ENCODE measurements at regions not wholly inside any gene's neighbourhood (a gene's known extent, or its start where the extent isn't known, plus 50 kb on each side); places are given as distances from the start of the nearest gene placed in this dataset.
"Not testable (repeated sequence)": the region's sequence is repeated elsewhere in the genome, so short reads cannot be mapped to it uniquely, and the experiment has no call there.

GRCh38 chr16:85276258-85276657, 164.0 kb upstream of the CIBAR2 start:
- no peak for DNase-seq (ENCODE audit: low spot score)

GRCh38 chr16:85276721-85277120, 164.4 kb upstream of the CIBAR2 start:
- DNase-seq (ENCODE audit: low spot score) = no peak

DNA sequence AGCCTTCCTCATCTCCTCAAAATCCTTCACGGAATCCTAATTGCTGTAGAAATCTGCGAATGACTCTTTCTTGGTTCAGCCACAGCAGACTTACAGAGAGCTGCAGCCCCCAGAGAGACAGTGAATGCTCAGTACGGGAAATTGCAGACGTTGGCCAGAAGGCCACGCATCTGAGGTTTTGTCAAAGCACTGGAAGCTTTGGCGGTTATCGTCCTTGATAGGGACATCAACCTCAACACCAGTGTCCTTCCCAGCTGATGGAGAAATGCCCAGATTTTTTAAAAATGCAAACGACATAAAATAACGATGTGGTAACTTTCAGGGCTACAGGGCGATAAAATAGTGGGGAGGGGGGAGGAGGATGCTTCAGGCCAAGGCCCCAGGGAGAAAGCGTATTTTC, 166.6 kb upstream of the CIBAR2 start:
- DNase-seq (ENCODE audit: low spot score) = no peak

- DNase-seq (ENCODE audit: low spot score) = no peak
These were observed 167.1 kb upstream of the CIBAR2 start for GRCh38 chr16:85279402-85279801.

DNA sequence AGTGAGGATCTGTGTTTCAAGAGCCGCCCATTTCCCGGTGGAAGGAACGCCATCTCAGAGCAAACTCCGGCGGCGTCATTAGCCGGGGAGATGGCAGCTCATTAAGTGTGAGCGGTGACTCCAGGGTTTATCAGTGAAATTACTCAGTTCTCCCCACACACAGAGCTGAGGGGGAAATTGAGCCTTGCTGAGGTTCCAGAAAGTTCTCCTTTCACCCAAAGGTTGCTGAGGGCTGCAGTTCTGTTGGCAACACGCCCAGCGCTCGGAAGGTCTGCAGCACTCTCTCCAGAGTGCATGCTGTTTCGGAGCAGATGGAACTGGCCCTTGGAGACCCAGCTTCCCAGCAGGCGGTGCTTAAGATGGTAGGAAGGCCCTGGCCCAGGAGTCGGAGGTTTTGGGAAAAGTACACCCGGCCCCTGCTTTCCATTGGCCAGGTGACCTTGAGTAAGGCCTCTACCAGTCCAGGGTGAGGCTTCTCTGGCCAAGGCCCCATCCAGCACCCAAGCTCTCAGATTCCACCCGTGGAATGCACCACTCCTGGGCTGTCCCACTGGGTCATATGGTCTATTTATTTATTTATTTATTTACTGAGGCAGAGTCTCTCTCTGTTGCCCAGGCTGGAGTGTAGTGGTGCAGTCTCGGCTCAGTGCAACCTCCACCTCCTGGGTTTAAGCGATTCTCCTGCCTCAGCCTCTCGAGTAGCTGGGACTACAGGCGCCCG, 167.7 kb upstream of the CIBAR2 start:
- DNase-seq (ENCODE audit: low spot score) = no peak

DNA sequence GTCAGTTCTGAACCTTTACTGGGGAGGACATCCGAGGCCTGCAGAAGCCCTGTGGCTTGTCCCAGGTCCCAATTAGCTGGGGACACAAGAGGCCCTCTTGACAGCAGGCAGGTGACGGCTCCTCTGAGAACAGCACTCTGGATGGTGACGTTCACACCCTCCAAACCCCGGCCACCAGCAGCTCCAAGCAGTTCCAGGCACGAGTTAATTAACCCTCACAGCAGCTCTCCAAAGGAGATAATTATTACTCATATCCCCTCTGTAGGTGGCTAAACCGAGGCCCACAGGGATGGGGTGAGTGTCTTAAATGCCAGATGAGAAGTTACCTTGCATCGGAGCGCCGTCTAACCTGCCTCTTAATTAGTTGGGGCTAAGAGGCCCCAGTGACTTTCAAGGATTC, 168.9 kb upstream of the CIBAR2 start:
- DNase-seq (ENCODE audit: low spot score) = no peak

GRCh38 chr16:85282842-85283241, 170.6 kb upstream of the CIBAR2 start:
- no peak for DNase-seq (ENCODE audit: low spot score)

- DNase-seq (ENCODE audit: low spot score) = no peak
These were observed 171.2 kb upstream of the CIBAR2 start for GRCh38 chr16:85283305-85284050.

- no peak for DNase-seq (ENCODE audit: low spot score)
These were observed 172.0 kb upstream of the CIBAR2 start for GRCh38 chr16:85284141-85284817.

GRCh38 chr16:85285681-85286065, 173.4 kb upstream of the CIBAR2 start:
- DNase-seq (ENCODE audit: low spot score) = no peak

DNA sequence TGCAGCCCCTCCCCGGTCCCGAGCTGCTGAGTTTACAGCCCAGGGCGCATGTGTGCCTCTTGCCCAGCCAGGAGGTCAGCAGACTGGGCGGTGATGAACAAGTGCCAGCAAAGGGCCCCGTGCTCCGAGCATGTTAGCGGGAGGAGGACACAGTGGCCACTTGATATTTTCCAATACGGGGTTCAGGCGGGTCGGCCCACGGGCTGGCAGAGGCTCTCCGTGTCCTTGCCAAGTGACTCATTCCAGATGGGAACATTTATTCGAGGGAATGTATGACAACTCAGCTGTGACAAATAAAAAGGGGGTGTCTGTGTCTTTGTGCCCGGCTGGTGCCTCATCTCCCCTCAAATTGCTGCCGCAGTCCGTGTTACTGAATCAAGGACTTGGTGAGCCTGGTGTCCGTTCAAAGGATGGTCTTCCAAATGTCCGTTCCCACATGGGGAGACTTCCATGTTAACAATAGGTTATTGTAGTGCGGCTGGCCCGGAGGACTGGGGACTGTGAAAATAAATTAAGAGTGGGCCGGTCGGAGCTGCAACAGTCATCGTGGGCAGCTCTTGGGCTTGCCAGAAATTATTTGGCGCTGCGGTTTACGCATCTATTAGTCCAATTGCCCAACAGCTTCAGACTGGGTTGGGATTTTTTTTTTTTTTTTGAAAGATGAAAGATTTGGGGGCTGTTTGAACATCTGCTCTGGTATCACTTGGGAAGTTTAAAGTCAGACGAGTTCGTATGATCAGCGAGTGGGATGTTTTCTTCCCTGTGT, 174.0 kb upstream of the CIBAR2 start:
- DNase-seq (ENCODE audit: low spot score) = peak; percentile 87

GRCh38 chr16:85286951-85287814, 174.9 kb upstream of the CIBAR2 start:
- DNase-seq (ENCODE audit: low spot score) = peak; percentile 64

- DNase-seq (ENCODE audit: low spot score) = not testable (repeated sequence)
These were observed 175.5 kb upstream of the CIBAR2 start for GRCh38 chr16:85287815-85288109.

DNA sequence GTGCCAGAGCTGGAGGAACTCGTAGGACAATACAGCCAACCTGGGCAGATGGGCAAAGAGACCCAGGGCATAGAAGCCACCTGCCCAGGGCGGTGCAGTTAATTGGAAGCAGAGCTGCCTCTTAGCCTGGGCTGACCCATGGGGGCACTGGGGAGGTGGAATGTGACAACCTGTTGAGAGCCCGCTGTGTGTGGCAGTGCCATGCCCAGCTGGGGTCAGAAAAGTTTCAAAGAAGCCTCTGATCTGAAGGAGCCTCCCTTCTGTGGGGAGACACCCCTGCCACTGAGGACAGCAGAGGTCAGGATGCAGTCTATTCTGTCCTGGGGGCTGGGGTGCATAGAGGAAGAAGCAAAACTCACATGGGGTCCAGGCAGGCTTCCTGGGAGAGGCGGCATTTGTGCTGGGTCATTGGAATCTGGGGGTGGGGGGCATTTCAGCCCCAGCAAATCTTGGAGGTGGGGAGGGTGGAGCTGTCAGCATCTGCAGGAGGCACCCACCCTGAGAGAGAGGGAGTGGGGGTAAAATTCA, 176.1 kb upstream of the CIBAR2 start:
- DNase-seq (ENCODE audit: low spot score) = no peak

DNA sequence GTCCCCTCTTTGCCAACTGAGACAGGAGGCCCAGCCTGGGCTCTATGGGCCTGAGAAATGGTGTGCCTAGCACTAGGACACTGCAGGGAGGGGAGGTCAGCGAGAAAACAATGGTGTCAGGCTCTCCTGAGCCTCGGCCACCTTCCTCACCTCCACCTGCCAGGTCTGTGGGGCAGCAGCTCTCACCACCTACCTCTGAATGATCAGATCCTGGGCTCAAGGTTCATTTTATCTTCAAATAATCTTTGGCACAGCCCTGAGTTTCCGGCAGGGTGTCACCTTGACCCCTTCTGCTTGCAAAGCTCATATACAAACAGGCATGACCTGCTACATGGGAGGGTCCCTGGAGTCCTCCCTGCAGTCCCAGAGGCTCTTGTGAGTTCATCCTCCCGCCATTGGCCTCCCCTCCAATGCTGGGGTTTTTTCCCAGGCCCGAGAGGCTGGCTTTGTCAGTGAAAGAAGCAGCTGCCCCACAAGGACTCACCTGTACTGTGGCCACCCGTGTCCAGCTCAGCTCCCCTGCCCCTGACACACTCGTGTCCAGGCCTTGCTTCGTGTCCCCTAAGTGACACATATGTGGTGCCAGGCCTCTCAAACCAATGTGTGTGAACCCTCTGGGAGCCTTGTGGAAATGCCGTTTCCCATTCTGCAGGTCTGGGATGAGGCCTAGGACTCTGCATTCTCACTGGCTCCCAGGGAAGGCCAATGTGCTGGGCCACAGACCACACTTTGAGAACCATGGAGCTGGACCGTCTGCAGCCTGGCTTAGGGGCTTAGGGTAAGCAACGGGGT, 176.8 kb upstream of the CIBAR2 start:
- no peak for DNase-seq (ENCODE audit: low spot score)

DNA sequence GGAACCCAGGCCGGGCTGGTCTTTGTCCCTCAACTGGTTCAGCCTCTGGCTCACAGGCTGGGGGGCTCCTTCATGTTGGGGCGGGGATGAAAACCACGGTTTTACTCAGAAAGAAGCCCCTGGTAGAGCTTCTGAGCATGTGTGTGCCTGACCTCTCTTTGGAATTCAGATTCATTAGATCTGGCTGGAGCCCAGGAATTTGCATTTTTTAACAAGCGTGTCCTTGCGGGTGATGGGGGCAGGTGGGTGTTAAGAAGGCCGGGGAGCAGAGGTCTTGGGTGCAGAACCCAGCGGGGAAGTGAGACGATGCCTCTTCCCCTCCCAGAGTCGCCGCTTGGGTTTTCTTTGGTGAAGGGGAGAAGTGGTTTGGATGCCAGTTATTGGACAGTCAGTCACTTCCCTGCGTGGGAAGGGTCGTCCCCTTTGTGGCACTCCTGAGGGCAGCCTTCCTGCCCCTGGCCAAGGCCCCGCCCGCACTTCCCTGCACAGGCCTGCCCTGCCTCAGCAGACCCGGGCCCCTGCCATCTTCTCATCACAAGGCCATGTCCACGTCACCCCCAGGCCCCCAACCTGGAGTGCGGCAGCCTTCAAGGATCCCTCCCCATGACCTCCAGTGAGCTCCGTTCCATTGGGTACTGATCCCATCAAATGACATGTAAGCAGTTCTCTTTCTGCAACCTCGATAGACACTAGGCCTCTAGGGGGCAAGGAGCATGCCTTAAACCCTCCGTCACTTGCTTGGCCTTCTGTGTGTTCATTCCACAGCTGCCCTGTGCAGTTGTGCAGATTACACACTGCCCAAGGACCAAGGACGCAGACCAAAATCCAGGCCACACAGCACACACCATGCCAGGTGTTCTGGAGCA, 177.7 kb upstream of the CIBAR2 start:
- DNase-seq (ENCODE audit: low spot score) = no peak

- no peak for DNase-seq (ENCODE audit: low spot score)
These were observed 178.5 kb upstream of the CIBAR2 start for GRCh38 chr16:85290626-85291301.

DNA sequence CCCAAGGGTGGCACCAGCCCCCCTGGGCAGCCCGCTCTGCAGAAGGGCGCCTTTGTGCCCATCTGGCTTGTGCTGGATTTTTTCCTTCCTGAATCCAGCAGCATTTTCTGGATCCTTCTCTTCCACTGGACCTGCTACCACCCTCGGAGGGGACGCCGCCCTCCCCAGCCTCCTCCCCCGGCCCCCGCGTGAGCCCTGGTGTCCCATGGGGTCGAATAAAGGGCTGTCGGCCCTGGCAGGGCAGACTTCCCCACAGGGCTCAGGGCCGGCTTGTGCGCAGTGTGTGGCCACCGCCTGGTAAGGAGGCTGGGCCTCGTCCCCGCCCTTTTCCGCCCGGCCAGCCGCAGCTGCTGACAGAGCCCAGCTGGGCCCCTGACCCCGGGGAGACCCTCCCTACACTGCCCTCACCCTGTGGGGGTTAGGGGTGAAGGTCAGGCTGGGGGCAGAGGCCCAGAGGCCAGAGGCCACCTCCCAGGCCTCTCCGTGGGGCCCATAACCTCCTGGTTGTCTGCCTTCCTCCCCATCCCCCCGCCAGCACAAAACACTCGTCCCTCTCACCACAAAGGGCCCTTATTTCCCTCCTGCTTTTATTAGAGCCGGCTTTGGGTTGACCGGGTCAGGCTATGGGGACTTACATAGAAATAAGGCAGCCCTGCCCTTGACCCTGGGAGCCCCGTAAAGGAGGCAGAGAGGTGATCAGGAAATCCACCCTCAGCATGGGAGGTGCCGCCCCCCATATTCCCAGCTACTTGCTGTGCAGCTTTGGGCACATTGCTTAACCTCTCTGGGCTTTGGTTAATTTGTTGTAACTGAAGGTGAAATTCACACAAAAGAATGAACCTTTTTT, 179.3 kb upstream of the CIBAR2 start:
- DNase-seq (ENCODE audit: low spot score) = no peak

Measured in GM03348 (cell line).